GM18499 (cell line): ENCODE measurements at regions not wholly inside any gene's neighbourhood (a gene's known extent, or its start where the extent isn't known, plus 50 kb on each side); places are given as distances from the start of the nearest gene placed in this dataset.
"Not testable (repeated sequence)": the region's sequence is repeated elsewhere in the genome, so short reads cannot be mapped to it uniquely, and the experiment has no call there.

Experiments used
- ATAC-seq: cut with Tn5 transposase; IDR thresholded peaks from one replicate; pipeline ENCODE4 v1.9.1; 2021; ENCODE audit warnings: moderate number of reproducible peaks; ENCODE audit not compliant: insufficient read depth, unreplicated experiment

GRCh38 chr5:154565123-154565522 is 87.1 kb upstream of the HAND1 start:
- no peak for ATAC-seq

DNA sequence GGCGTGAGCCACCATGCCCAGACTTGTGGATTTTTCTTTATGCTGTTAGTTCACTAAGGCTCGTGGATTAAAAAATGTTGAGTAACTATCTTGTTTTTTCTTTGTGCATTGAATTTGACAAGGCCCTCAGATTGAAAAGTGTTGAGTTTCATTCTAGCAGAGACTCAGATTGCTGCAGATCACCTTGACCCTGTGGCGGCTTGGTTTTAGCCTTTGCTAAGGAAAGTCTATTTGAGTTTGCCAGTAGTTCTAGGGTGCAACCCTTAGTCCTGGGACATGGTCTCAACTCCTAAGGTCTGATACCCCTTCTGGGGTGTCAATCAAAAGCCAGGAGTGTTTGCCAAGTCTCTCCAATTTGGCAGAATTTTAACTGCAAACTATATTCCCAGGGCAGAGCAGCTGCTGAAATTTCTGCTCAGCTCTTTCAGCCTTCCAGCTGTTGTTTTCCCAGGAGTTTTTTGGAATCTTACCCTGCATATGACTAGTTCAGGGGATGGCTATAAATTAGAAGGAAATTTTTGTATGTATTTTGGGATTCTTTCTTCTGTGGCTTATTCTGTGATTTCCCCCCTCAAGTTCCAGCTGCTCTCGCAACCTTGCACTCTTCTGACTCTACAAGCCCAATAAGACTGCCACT is 84.3 kb upstream of the HAND1 start:
- ATAC-seq = no peak

- ATAC-seq = no peak
Observed at GRCh38 chr5:154559398-154560276, 81.6 kb upstream of the HAND1 start.

GRCh38 chr5:154557548-154557947 is 79.5 kb upstream of the HAND1 start:
- no peak for ATAC-seq

- ATAC-seq = no peak
Observed at GRCh38 chr5:154547551-154547950, 69.5 kb upstream of the HAND1 start.

GRCh38 chr5:154546719-154547118 is 68.7 kb upstream of the HAND1 start:
- ATAC-seq = no peak

DNA sequence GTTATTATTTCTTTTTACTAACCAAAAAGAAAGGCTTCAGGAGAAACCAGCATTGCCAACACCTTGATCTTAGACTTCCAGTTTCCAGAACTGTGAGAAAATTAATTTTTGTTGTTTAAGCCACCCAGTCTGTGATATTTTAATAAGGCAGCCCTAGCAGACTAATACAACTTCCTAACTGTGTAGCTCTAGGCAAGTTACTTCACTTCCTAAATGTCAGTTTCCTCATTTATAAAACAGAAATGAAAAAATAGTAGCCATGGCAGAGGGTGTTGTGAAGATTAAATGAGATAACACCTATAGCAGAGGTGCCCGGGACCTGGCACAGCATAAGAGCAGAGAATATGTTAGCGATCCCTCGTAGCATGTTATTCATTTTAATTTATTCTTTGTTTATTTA is 66.6 kb upstream of the HAND1 start:
- ATAC-seq = no peak

DNA sequence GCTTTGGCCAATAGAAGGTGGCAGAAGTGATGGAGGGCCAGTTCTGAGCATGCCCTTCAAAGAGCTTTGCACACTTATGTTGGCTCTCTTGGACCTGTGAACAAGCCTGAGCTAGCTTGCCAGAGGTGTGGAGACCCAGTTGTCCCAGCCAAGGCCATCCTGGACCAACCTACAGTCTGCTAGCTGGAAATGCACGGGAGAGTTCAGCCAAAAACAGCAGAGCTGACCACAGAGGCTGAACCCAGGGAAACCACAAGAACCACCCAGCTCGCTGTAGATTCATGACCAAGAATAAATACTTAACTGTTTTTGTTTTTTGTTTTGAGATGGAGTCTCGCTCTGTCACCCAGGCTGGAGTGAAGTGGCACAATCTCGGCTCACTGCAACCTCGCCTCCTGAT is 65.4 kb upstream of the HAND1 start:
- no peak for ATAC-seq

- ATAC-seq = no peak
Observed at GRCh38 chr5:154542581-154542980, 64.6 kb upstream of the HAND1 start.

DNA sequence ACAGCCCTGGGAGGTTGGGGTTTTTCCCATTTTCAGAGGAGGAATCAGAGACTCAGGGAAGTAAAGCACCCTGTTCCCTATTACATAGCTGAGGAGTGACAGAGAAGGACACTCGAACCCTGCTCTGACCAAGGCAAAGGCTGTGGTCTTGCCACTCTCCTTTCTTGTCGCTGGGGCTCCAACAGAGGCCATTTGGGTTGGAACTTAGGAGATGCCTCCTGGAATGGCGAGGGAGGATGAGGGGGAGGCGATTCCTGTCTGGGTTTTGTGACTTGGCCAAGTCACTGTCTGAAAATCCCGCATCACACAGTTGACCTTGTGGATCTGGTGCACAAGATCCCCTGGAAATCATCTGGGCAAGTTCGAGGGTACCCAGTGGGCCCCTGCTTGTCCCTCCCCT is 64.0 kb upstream of the HAND1 start:
- ATAC-seq = no peak

GRCh38 chr5:154541553-154541952 is 63.5 kb upstream of the HAND1 start:
- no peak for ATAC-seq

DNA sequence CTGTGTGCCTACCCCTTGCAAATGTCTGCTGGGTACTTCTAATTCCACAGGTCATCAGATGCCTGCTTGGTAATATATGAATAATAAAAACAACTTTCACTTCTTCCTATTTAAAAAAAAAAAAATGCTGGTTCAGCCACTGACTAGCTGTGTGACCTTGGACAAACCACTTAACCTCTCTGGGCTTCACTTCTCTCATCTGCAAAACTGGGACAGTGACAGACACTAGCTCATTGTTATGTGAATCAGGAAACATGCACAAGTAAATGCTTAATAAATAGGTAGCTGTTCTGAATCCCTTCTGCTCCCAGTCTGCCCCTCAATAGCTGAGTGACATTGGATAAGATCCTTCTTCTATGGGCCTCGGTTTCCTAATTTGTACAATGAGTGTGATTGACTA is 62.6 kb upstream of the HAND1 start:
- no peak for ATAC-seq

DNA sequence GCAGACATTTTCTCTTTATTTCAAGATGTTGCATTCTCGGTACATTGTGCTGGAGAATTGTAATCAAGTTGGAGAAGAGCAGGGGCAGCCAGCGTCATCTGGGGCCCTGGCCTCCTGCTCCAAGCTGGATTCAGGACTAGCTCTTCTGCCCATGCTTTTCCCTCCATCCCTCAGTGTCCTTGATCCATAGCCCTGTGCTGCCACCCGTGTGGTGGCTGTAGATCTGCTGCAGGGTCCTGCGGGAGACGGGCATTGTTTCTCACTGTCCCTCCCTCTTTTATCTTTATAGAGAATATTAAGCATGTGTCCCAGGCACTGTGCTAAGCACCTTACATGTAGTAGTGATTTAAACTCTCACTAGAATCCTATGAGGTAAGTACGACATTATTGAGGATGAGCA is 60.5 kb upstream of the HAND1 start:
- no peak for ATAC-seq

GRCh38 chr5:154536439-154536838 is 58.4 kb upstream of the HAND1 start:
- ATAC-seq = not testable (repeated sequence)

- ATAC-seq = no peak
Observed at GRCh38 chr5:154535535-154535934, 57.5 kb upstream of the HAND1 start.

DNA sequence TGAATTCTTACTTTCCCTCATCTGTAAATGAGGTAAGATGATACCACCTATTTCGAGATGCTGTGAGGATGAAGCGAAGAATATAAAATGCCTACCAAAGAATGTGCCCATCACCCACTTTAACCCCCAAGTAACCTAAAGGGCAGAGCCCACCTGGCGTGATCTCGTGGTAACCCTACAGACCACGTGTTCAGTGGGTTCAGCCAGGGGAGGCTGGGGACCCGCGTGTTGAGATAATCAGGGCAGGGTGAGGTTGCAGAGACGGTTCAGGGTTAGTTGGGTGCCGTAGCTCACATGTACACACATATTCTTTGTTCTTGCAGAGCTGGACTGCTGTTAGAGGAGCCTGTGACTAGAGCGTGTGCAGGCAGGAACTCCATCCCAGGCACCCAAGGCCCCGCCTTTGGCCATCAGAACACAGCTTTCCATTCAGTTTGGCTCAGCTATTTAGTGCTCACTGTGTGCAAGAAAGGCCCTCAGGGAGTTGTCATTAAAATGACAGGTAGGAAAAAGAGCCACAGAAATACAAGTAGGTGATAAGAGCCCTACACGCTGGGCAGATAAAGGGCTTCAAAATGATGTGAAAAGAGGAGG is 56.5 kb upstream of the HAND1 start:
- no peak for ATAC-seq

DNA sequence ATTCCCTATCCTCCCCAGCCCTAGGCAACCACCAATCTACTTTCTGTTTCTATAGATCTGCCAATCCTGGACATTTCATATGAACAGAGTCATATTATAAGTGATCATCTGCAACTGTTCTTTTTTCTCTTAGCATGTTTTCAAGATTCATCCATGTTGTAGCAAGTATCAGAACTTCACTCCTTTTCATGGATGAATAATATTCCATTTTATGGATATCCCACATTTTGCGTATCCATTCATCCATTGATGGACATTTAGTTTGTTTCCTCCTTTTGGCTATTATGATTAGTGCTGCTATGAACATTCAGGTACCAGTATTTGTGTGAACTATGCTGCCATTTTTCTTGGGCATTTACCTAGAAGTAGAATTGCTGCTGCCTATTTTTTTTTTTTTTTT is 51.3 kb upstream of the HAND1 start:
- no peak for ATAC-seq

GRCh38 chr5:154528005-154528594 is 50.1 kb upstream of the HAND1 start:
- no peak for ATAC-seq
